Ovary (tissue), 3 donors: ENCODE measurements at regions not wholly inside any gene's neighbourhood (a gene's known extent, or its start where the extent isn't known, plus 50 kb on each side); places are given as distances from the start of the nearest gene placed in this dataset.

Source experiments
- EP300 ChIP-seq: sonication (generic); formaldehyde crosslinking; IDR thresholded peaks from one replicate; pipeline ENCODE4 v1.6.1; 2017; ENCODE audit warnings: antibody characterized with exemption
- TF ChIP-seq, protein P1 (sequence below), 3 donors: fragments of 450-650 bp in 2 of 3; fragments of 200-600 bp in 1 of 3; IDR thresholded peaks; one replicate each; pipeline versions ENCODE4 v1.5.1 to v1.8.0; 2016 to 2022; ENCODE audit warnings: antibody characterized with exemption in 3 of 3, mild to moderate bottlenecking in 1 of 3
- donor health status: DM: no; HTN: no; CAD: no.

- TF ChIP-seq, protein P1, sequence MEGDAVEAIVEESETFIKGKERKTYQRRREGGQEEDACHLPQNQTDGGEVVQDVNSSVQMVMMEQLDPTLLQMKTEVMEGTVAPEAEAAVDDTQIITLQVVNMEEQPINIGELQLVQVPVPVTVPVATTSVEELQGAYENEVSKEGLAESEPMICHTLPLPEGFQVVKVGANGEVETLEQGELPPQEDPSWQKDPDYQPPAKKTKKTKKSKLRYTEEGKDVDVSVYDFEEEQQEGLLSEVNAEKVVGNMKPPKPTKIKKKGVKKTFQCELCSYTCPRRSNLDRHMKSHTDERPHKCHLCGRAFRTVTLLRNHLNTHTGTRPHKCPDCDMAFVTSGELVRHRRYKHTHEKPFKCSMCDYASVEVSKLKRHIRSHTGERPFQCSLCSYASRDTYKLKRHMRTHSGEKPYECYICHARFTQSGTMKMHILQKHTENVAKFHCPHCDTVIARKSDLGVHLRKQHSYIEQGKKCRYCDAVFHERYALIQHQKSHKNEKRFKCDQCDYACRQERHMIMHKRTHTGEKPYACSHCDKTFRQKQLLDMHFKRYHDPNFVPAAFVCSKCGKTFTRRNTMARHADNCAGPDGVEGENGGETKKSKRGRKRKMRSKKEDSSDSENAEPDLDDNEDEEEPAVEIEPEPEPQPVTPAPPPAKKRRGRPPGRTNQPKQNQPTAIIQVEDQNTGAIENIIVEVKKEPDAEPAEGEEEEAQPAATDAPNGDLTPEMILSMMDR (IDR thresholded peaks at IDR 0.05): no peak
- no peak for TF ChIP-seq EP300
Measured at GRCh38 chr12:82109243-82109642, 248.9 kb downstream of the CCDC59 start.
